ENCODE measurements at regions not wholly inside any gene's neighbourhood (a gene's known extent, or its start where the extent isn't known, plus 50 kb on each side); places are given as distances from the start of the nearest gene placed in this dataset.

DNA sequence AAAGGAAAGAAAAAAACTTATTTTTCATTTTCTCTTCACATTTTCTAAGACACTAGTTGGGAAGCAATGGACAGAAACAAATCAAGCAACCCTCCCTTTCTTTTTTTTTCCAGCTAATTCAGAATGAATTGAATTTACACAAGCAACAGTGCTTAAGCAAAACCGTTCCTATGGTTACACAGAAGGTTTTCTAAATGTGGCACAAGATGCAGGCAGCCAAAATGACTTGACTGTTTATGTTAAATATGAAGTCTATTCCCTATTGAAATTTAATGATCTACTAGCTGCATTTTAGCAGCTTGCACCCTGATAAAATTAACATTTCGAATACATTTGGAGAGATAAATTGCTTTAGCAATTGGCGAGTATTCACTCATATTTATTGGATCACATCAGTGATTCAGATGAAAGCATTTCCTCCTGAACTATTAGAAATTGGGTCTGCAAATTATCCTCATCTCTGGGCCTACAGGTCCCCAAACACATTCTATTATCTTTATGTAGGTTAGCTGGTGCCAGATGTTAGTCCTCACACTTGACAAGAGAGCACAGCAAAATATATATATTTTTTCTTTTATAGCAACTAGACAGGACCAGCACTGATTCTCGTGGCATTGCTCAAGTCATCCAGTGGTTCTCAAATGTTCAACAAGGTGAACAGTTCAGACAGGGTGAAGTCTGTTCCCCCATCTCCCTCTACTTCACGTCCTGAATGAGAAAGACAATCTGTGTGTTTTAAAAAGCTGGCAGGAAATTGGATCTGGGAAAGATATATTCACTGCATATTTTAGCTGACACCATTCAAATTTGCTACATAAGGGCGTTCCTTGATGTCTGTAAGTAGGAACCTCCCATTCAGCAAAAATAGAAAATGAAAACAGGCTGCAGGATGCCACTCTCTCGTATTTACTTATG, 463.6 kb upstream of the KCNMB2 start:
- H3K27ac ChIP-seq = no peak overlapping the region
- H3K9me3 ChIP-seq = no peaks in the 10 kb centered on the region
- WGBS, 2 donors = 80 to 84% methylated on average over 7 of the region's 7 CpGs
- DNase-seq = no peak
- no peaks in the 10 kb centered on the region for H3K27me3 ChIP-seq
- H3K4me3 ChIP-seq = no peak overlapping the region
- no peaks in the 10 kb centered on the region for H3K36me3 ChIP-seq (ENCODE audit: low read depth, missing control alignments)
- no peak for TF ChIP-seq POLR2A (IDR thresholded peaks at IDR 0.05)
- TF ChIP-seq, protein P1, sequence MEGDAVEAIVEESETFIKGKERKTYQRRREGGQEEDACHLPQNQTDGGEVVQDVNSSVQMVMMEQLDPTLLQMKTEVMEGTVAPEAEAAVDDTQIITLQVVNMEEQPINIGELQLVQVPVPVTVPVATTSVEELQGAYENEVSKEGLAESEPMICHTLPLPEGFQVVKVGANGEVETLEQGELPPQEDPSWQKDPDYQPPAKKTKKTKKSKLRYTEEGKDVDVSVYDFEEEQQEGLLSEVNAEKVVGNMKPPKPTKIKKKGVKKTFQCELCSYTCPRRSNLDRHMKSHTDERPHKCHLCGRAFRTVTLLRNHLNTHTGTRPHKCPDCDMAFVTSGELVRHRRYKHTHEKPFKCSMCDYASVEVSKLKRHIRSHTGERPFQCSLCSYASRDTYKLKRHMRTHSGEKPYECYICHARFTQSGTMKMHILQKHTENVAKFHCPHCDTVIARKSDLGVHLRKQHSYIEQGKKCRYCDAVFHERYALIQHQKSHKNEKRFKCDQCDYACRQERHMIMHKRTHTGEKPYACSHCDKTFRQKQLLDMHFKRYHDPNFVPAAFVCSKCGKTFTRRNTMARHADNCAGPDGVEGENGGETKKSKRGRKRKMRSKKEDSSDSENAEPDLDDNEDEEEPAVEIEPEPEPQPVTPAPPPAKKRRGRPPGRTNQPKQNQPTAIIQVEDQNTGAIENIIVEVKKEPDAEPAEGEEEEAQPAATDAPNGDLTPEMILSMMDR (IDR thresholded peaks at IDR 0.05) = no peak
- intact Hi-C loops (cut with DNase I; ENCODE audit: low total_unique reads) = no loop called here
- no peaks in the 10 kb centered on the region for H3K4me1 ChIP-seq

DNA sequence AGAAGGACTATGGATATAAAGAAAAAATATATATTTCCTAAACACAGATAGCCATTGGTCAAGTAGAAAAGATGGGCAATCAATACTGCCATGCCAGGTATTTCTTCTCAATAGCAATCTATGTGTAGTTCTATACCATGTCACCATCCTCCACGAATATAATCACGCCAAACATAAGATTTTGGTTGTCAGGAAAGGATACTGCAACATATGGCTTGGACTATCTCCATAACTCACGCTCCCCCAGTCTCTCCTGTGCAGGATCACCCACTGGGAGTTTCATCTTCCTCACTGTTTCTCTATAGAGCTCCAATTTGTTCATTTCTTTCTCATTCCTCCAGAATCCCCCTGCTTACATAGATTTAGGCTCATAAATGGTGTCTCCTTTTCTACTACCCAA, 462.9 kb upstream of the KCNMB2 start:
- Histone ChIP-seq H3K27me3 (no peaks in the 10 kb centered on the region), H3K4me3 (no peak overlapping the region), H3K9me3 (no peaks in the 10 kb centered on the region), H3K27ac (no peak overlapping the region), H3K4me1 (no peaks in the 10 kb centered on the region), H3K36me3 (ENCODE audit: low read depth, missing control alignments) (no peaks in the 10 kb centered on the region)
- 95 to 96% methylated on average over 3 of the region's 3 CpGs for WGBS, 2 donors
- intact Hi-C loops (cut with DNase I; ENCODE audit: low total_unique reads) = no loop called here
- no peak for TF ChIP-seq POLR2A (IDR thresholded peaks at IDR 0.05)
- TF ChIP-seq, protein P1 (IDR thresholded peaks at IDR 0.05) = no peak
- DNase-seq = no peak

DNA sequence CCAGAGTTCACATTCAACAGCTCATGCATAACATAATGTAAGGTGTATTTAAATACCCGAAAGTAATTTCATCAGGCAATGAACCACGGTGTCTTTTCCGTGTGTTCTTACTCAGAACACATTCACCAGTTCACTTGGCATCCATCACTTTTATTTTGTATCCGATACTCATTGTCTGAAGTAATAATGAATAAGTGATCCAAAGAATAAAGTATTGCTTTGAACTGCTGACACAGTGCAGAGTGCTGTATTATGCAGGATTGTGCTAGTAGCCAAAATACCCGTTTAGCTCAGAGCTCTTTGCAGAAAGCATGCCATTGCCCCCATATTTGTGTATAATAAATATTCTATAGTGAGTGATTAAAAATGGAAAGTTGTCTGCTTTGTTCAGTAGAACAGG, 460.9 kb upstream of the KCNMB2 start:
- no peak overlapping the region for H3K27ac ChIP-seq
- no peak for DNase-seq
- H3K4me3 ChIP-seq = no peak overlapping the region
- no peaks in the 10 kb centered on the region for H3K9me3 ChIP-seq
- no peaks in the 10 kb centered on the region for H3K4me1 ChIP-seq
- H3K27me3 ChIP-seq = no peaks in the 10 kb centered on the region
- TF ChIP-seq POLR2A (IDR thresholded peaks at IDR 0.05) = no peak
- TF ChIP-seq, protein P1 (IDR thresholded peaks at IDR 0.05) = no peak
- 82 to 84% methylated on average over 5 of the region's 5 CpGs for WGBS, 2 donors
- intact Hi-C loops (cut with DNase I; ENCODE audit: low total_unique reads) = no loop called here
- H3K36me3 ChIP-seq (ENCODE audit: low read depth, missing control alignments) = no peaks in the 10 kb centered on the region

DNA sequence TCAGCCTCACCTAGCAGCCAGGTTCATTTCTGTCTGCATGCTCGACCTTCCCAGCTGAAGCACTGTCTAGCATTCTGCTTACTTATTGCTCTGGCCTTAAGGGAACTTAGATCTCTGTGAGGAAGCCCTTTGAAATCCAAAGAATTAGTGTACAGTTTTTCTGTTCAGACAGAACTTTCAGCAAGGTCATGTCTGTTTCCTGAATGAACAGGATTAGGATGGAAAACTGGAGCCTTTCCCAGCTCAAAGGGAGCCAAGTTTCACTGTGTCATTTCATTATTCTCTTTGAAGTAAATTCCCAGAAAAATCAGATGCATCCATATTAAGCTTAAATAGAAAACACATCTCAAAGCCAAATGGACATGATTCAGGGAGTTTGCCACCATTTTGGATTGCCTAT, 457.3 kb upstream of the KCNMB2 start:
- TF ChIP-seq, protein P1 (IDR thresholded peaks at IDR 0.05) = no peak
- TF ChIP-seq POLR2A (IDR thresholded peaks at IDR 0.05) = no peak
- intact Hi-C loops (cut with DNase I; ENCODE audit: low total_unique reads) = no loop called here
- no peaks in the 10 kb centered on the region for H3K27me3 ChIP-seq
- H3K4me3 ChIP-seq = no peak overlapping the region
- H3K27ac ChIP-seq = no peak overlapping the region
- WGBS, 2 donors = 20 to 25% methylated on average over 1 of the region's 1 CpG
- H3K36me3 ChIP-seq (ENCODE audit: low read depth, missing control alignments) = no peaks in the 10 kb centered on the region
- H3K9me3 ChIP-seq = no peaks in the 10 kb centered on the region
- H3K4me1 ChIP-seq = peaks cover 4% of the 10 kb centered on the region
- DNase-seq = peak; percentile 52

DNA sequence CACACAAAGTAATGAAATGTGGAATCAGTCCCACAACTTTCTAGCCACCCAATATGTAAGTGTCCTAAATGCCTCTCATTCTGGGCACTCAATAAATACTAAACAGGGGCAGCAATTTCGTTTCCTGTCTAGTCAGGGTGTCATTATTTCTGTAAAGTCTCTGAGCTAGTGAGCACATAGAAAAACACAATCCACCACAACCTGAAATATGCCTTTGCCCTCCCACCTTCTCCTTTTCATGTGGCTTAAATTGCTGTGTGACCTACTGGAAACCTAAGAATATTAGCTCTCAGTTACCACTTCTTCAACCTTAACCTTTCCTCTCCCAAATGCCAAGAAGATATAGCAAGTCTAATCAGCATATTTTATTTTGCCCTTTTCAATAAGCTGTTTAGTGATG, 456.3 kb upstream of the KCNMB2 start:
- intact Hi-C loops (cut with DNase I; ENCODE audit: low total_unique reads) = no loop called here
- H3K27ac ChIP-seq = no peak overlapping the region
- H3K4me1 ChIP-seq = peaks cover 14% of the 10 kb centered on the region

More for the DNA sequence above, 456.3 kb upstream of the KCNMB2 start:
- 63 to 79% methylated on average over 1 of the region's 1 CpG for WGBS, 2 donors
- H3K36me3 ChIP-seq (ENCODE audit: low read depth, missing control alignments) = no peaks in the 10 kb centered on the region
- no peaks in the 10 kb centered on the region for H3K27me3 ChIP-seq
- TF ChIP-seq, protein P1 (IDR thresholded peaks at IDR 0.05) = no peak
- TF ChIP-seq POLR2A (IDR thresholded peaks at IDR 0.05) = no peak
- no peak for DNase-seq
- no peaks in the 10 kb centered on the region for H3K9me3 ChIP-seq
- no peak overlapping the region for H3K4me3 ChIP-seq

All from testis (tissue), 2 donors.